ENCODE measurements at regions not wholly inside any gene's neighbourhood (a gene's known extent, or its start where the extent isn't known, plus 50 kb on each side); places are given as distances from the start of the nearest gene placed in this dataset.

DNA sequence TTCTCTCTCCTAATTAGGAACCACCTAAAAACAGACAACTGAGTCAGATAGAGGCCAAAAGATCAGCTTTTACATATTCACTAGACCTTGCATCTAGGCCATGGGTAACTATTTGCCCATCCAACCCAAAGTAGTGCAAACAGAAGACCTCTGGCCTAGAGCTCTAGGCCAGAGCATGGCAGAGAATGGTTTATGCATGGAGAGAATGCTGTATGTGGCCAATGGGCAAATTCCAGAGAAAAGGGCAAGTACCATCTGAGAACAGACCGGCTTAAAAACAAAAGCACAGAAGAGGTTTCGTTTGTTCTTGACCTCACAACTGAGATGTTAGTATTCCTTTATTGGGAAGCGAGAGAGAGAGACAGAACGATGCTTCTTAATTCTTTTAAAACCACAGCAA lies 151.7 kb upstream of the RFX3 start:
- TF ChIP-seq RFX5 (IDR thresholded peaks at IDR 0.05; ENCODE audit: low read depth, low read length) = no peak
- no peak for TF ChIP-seq POLR2A (IDR thresholded peaks at IDR 0.05; ENCODE audit: low read depth, low read length)
- TF ChIP-seq TCF7 (IDR thresholded peaks at IDR 0.05; ENCODE audit: borderline replicate concordance) = no peak
- TF ChIP-seq, protein P1, sequence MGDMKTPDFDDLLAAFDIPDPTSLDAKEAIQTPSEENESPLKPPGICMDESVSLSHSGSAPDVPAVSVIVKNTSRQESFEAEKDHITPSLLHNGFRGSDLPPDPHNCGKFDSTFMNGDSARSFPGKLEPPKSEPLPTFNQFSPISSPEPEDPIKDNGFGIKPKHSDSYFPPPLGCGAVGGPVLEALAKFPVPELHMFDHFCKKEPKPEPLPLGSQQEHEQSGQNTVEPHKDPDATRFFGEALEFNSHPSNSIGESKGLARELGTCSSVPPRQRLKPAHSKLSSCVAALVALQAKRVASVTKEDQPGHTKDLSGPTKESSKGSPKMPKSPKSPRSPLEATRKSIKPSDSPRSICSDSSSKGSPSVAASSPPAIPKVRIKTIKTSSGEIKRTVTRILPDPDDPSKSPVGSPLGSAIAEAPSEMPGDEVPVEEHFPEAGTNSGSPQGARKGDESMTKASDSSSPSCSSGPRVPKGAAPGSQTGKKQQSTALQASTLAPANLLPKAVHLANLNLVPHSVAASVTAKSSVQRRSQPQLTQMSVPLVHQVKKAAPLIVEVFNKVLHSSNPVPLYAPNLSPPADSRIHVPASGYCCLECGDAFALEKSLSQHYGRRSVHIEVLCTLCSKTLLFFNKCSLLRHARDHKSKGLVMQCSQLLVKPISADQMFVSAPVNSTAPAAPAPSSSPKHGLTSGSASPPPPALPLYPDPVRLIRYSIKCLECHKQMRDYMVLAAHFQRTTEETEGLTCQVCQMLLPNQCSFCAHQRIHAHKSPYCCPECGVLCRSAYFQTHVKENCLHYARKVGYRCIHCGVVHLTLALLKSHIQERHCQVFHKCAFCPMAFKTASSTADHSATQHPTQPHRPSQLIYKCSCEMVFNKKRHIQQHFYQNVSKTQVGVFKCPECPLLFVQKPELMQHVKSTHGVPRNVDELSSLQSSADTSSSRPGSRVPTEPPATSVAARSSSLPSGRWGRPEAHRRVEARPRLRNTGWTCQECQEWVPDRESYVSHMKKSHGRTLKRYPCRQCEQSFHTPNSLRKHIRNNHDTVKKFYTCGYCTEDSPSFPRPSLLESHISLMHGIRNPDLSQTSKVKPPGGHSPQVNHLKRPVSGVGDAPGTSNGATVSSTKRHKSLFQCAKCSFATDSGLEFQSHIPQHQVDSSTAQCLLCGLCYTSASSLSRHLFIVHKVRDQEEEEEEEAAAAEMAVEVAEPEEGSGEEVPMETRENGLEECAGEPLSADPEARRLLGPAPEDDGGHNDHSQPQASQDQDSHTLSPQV (IDR thresholded peaks at IDR 0.05) = no peak
- TF ChIP-seq, protein P2, sequence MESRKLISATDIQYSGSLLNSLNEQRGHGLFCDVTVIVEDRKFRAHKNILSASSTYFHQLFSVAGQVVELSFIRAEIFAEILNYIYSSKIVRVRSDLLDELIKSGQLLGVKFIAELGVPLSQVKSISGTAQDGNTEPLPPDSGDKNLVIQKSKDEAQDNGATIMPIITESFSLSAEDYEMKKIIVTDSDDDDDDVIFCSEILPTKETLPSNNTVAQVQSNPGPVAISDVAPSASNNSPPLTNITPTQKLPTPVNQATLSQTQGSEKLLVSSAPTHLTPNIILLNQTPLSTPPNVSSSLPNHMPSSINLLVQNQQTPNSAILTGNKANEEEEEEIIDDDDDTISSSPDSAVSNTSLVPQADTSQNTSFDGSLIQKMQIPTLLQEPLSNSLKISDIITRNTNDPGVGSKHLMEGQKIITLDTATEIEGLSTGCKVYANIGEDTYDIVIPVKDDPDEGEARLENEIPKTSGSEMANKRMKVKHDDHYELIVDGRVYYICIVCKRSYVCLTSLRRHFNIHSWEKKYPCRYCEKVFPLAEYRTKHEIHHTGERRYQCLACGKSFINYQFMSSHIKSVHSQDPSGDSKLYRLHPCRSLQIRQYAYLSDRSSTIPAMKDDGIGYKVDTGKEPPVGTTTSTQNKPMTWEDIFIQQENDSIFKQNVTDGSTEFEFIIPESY (IDR thresholded peaks at IDR 0.05) = no peak
- TF ChIP-seq ZNF24 (IDR thresholded peaks at IDR 0.05) = no peak
